SK-N-SH (cell line): ENCODE measurements at regions not wholly inside any gene's neighbourhood (a gene's known extent, or its start where the extent isn't known, plus 50 kb on each side); places are given as distances from the start of the nearest gene placed in this dataset.

ENCODE experiments used
- CTCF ChIA-PET: fragments of 300-600, 350-600 bp; formaldehyde crosslinking; extraction: SDS; loops from one replicate; lab custom pipeline; 2021; lab: Yijun Ruan, JAX
- POLR2A ChIA-PET: fragments of 350-600 bp; sonication (Branson Sonifier 250); formaldehyde crosslinking; extraction: SDS; loops from one replicate; lab custom pipeline; 2020; ENCODE audit warnings: antibody characterized with exemption, inconsistent platforms; lab: Yijun Ruan, JAX
- DNase-seq: peaks from one replicate; pipeline ENCODE4 v3.0.0; 2012
- H2AFZ ChIP-seq: fragments of 200-600 bp; sonication (generic); 2 replicates; pipeline ENCODE4 v1.8.1; 2016; ENCODE audit warnings: antibody characterized with exemption, mild to moderate bottlenecking, low read depth
- H3F3A ChIP-seq: fragments of 200-600 bp; sonication (generic); replicated peaks from 2 replicates; pipeline ENCODE3; 2016; ENCODE audit warnings: antibody characterized with exemption, mild to moderate bottlenecking; ENCODE audit not compliant: insufficient read depth
- H3K27ac ChIP-seq, 2 experiments: fragments of 200-500 bp in 1 of 2; fragments of 200-600 bp in 1 of 2; sonication (Bioruptor generic) in 1 of 2; sonication (generic), shearing (Covaris generic) in 1 of 2; 2 replicates each; pipeline versions ENCODE4 v1.5.1 to v1.6.1; 2014 to 2016; ENCODE audit warnings: low read depth in 2 of 2, inconsistent platforms in 1 of 2, low read length in 1 of 2, mild to moderate bottlenecking in 1 of 2, mixed read lengths in 1 of 2
- H3K27me3 ChIP-seq: fragments of 200-600 bp; sonication (generic), shearing (Covaris generic); 2 replicates; pipeline ENCODE4 v1.6.1; 2016; ENCODE audit warnings: mixed run types; ENCODE audit not compliant: insufficient read depth
- H3K36me3 ChIP-seq, 2 experiments: fragments of 200-500 bp in 1 of 2; fragments of 200-600 bp in 1 of 2; sonication (Bioruptor generic) in 1 of 2; sonication (generic) in 1 of 2; replicated peaks in 1 of 2; 2 replicates each; pipeline versions ENCODE3 to v1.5.1; 2014 to 2016; ENCODE audit warnings: low read length in 1 of 2, mild to moderate bottlenecking in 1 of 2; ENCODE audit not compliant: insufficient read depth in 2 of 2, control insufficient read depth in 1 of 2
- H3K4me1 ChIP-seq, 2 experiments: fragments of 200-500 bp in 1 of 2; fragments of 200-600 bp in 1 of 2; sonication (Bioruptor generic) in 1 of 2; sonication (generic), shearing (Covaris generic) in 1 of 2; 2 replicates each; pipeline versions ENCODE4 v1.5.1 to v1.6.1; 2014 to 2016; ENCODE audit warnings: low read depth in 1 of 2, low read length in 1 of 2, mixed run types in 1 of 2; ENCODE audit not compliant: insufficient read depth in 2 of 2, control insufficient read depth in 1 of 2
- H3K4me2 ChIP-seq: fragments of 200-600 bp; sonication (generic), shearing (Covaris generic); 2 replicates; pipeline ENCODE4 v1.6.1; 2017; ENCODE audit warnings: mixed run types
- H3K4me3 ChIP-seq, 2 experiments: fragments of 200-500 bp in 1 of 2; fragments of 200-600 bp in 1 of 2; sonication (Bioruptor generic) in 1 of 2; sonication (generic), shearing (Covaris generic) in 1 of 2; 2 replicates each; pipeline versions ENCODE4 v1.5.1 to v1.8.1; 2014 to 2016; ENCODE audit warnings: low read depth in 2 of 2, inconsistent platforms in 1 of 2, low read length in 1 of 2, mild to moderate bottlenecking in 1 of 2, mixed read lengths in 1 of 2, moderate library complexity in 1 of 2
- H3K79me2 ChIP-seq: fragments of 200-600 bp; sonication (generic); 2 replicates; pipeline ENCODE4 v1.8.1; 2017; ENCODE audit warnings: mild to moderate bottlenecking; ENCODE audit not compliant: insufficient read depth
- H3K9ac ChIP-seq: fragments of 200-600 bp; sonication (generic); 2 replicates; pipeline ENCODE4 v1.6.1; 2017; ENCODE audit warnings: mixed run types
- H3K9me2 ChIP-seq: fragments of 200-600 bp; sonication (generic); 2 replicates; pipeline ENCODE4 v1.6.1; 2017; ENCODE audit warnings: mixed run types
- H3K9me3 ChIP-seq: fragments of 200-600 bp; sonication (generic); 2 replicates; pipeline ENCODE4 v1.6.1; 2017; ENCODE audit warnings: mixed run types, mild to moderate bottlenecking, moderate library complexity
- H4K20me1 ChIP-seq: fragments of 200-600 bp; sonication (generic); 2 replicates; pipeline ENCODE4 v1.6.1; 2017; ENCODE audit warnings: mild to moderate bottlenecking, mixed run types; ENCODE audit not compliant: insufficient read depth
- ELF1 ChIP-seq: IDR thresholded peaks from 2 replicates; pipeline ENCODE4 v1.4.0; 2012
- EZH2phosphoT487 ChIP-seq: fragments of 200-600 bp; sonication (generic); IDR thresholded peaks from 2 replicates; pipeline ENCODE4 v1.6.1; 2017; ENCODE audit warnings: low read depth, mixed run types, mild to moderate bottlenecking, antibody characterized with exemption, moderate library complexity, borderline replicate concordance
- FOSL2 ChIP-seq: IDR thresholded peaks from 2 replicates; pipeline ENCODE4 v1.4.0; 2012; ENCODE audit warnings: low read depth, mild to moderate bottlenecking, moderate library complexity, borderline replicate concordance
- FOXJ3 ChIP-seq: sonication (generic); formaldehyde crosslinking; IDR thresholded peaks from 2 replicates; pipeline ENCODE4 v1.5.1; 2020; ENCODE audit warnings: mild to moderate bottlenecking, missing genetic modification reagents
- GATA2 ChIP-seq: sonication (generic); formaldehyde crosslinking; IDR thresholded peaks from 2 replicates; pipeline ENCODE4 v1.5.0; 2020; ENCODE audit warnings: mild to moderate bottlenecking, missing genetic modification reagents
- MEF2A ChIP-seq: IDR thresholded peaks from 2 replicates; pipeline ENCODE4 v1.4.0; 2012; ENCODE audit warnings: low read depth, borderline replicate concordance
- NFIC ChIP-seq: IDR thresholded peaks from 2 replicates; pipeline ENCODE4 v1.4.0; 2012; ENCODE audit warnings: borderline replicate concordance
- NRF1 ChIP-seq: IDR thresholded peaks from 2 replicates; pipeline ENCODE4 v1.6.1; 2012; ENCODE audit warnings: low read depth, mild to moderate bottlenecking, low read length
- PBX3 ChIP-seq: IDR thresholded peaks from 2 replicates; pipeline ENCODE4; 2012
- RCOR1 ChIP-seq: fragments of 150-350 bp; IDR thresholded peaks from 2 replicates; pipeline ENCODE4 v1.6.1; 2017; ENCODE audit warnings: antibody characterized with exemption, low read length
- RXRA ChIP-seq: IDR thresholded peaks from 2 replicates; pipeline ENCODE4 v1.4.0; 2012; ENCODE audit warnings: low read depth, mild to moderate bottlenecking, borderline replicate concordance
- SIN3A ChIP-seq: IDR thresholded peaks from 2 replicates; pipeline ENCODE4 v1.6.1; 2012; ENCODE audit warnings: low read depth, mild to moderate bottlenecking, low read length, moderate library complexity, borderline replicate concordance
- TAF1 ChIP-seq: IDR thresholded peaks from 2 replicates; pipeline ENCODE4 v1.6.1; 2012; ENCODE audit warnings: low read depth, mild to moderate bottlenecking, low read length, moderate library complexity, borderline replicate concordance
- TCF12 ChIP-seq: IDR thresholded peaks from 2 replicates; pipeline ENCODE4 v1.4.0; 2012
- ZBTB33 ChIP-seq: IDR thresholded peaks from 2 replicates; pipeline ENCODE4 v1.4.0; 2012; ENCODE audit warnings: low read depth, borderline replicate concordance
- WGBS: methylation state at CpG from one replicate; pipeline ENCODE4 v1.1.6; 2017; ENCODE audit warnings: low lambda C conversion rate; 5-methylcytosine and 5-hydroxymethylcytosine counted together
- TF ChIP-seq, protein P1 (sequence below): IDR thresholded peaks from 2 replicates; pipeline ENCODE4 v1.4.0; 2012; ENCODE audit warnings: low read depth, borderline replicate concordance

DNA sequence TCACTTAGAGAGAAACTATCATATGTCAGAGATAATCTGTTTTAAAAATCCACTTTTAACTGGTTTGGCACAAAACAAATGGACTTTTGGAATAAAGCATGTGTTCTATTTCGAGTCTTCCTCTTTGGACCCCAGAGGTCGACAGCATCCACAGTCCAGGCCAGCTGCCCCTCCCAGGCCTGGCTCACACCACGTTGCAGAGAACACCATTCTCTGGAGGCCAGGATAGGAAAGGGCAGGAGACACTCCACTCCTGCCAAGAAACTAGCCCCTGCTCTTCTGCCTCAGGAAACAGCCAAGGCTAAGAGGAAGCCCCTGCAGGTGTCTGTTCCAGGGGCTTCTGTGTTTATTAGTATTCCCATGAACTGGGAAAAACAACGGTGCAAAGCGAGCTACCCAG lies 456.6 kb upstream of the ID2 start:
- Histone ChIP-seq H3K9ac (no peak overlapping the region), H3K9me2 (no peaks in the 10 kb centered on the region), H3K4me3 (no peak overlapping the region), H3F3A (no peaks in the 10 kb centered on the region), H3K27me3 (no peaks in the 10 kb centered on the region), H3K36me3 (no peaks in the 10 kb centered on the region), H3K4me1 (peaks cover 0 to 7% of the 10 kb centered on the region in 2 experiments; a peak in 3 of 4 replicates), H4K20me1 (no peaks in the 10 kb centered on the region), H3K27ac (no peak overlapping the region), H3K4me2 (no peak overlapping the region), H2AFZ (no peak overlapping the region), H3K9me3 (no peaks in the 10 kb centered on the region), H3K79me2 (no peaks in the 10 kb centered on the region)
- DNase-seq: no peak
- POLR2A ChIA-PET: no interaction called here
- CTCF ChIA-PET: interaction anchor here (0.6 kb wide), 1 partner anchor 1735 kb away, joined by 3 read pairs; no protein-coding TSS in a partner anchor
- TF ChIP-seq EZH2phosphoT487: no peak
- TF ChIP-seq, all 33 proteins: peak for 0
- WGBS: 54% methylated on average over 5 of the region's 5 CpGs

DNA sequence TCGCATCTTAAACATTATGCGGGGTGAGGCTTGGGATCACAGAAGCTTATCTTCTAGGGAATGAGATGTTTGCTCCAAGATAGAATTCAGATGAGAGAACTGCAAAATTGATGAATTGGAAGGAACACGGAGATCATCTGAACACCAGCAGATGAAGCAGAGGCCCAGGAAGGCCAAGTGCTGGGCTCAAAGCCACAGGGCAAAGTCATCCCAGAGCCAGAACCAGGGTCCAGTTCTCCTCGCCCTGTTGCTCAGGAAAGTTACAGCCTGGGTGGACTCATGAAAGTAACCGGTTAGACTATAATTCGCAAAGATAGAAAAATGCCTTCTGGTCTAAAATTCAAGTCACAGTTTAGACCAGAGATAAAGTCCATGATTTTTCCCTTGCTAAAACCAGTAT lies 456.1 kb upstream of the ID2 start:
- ChIA-PET POLR2A (no interaction called here), CTCF (interaction anchor here (0.6 kb wide), 1 partner anchor 1734 kb away, joined by 3 read pairs; no protein-coding TSS in a partner anchor)
- DNase-seq: no peak
- no peaks in the 10 kb centered on the region for H3K9me2 ChIP-seq
- H3K27ac ChIP-seq: no peak overlapping the region
- H3K27me3 ChIP-seq: no peaks in the 10 kb centered on the region
- H2AFZ ChIP-seq: no peak overlapping the region
- H3K9ac ChIP-seq: no peak overlapping the region
- H3K9me3 ChIP-seq: no peaks in the 10 kb centered on the region
- H3F3A ChIP-seq: no peaks in the 10 kb centered on the region
- H3K79me2 ChIP-seq: no peaks in the 10 kb centered on the region
- 87% methylated on average over 6 of the region's 6 CpGs for WGBS
- H3K4me3 ChIP-seq: no peak overlapping the region
- no peak for TF ChIP-seq ZBTB33
- TF ChIP-seq RXRA: no peak
- peaks cover 0 to 7% of the 10 kb centered on the region in 2 experiments; a peak in 3 of 4 replicates for H3K4me1 ChIP-seq
- H3K36me3 ChIP-seq: no peaks in the 10 kb centered on the region
- H4K20me1 ChIP-seq: no peaks in the 10 kb centered on the region
- no peak overlapping the region for H3K4me2 ChIP-seq

DNA sequence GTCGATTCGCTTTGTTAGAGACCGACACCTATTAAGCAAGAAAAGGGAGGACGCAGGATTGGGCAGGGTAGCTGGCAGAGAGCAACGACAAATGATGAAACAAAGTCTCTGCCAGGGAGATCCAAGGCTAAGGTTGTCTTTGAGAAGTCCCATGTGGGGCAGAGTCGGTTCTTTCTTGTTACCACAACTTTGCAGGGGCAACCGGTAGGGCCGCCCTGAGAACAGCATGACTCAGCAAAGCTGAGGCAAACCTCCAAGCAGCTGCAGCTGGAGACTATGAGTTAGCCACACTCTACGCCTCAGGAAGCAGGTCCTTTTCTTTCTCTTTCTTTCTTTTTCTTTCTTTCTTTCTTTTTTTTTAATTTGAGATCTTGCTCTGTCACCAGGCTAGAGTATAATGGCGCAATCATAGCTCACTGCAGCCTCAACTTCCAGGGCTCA lies 452.3 kb upstream of the ID2 start:
- Histone ChIP-seq H3K9ac (no peak overlapping the region), H3K4me1 (peaks cover 0 to 7% of the 10 kb centered on the region in 2 experiments; a peak in 3 of 4 replicates), H3K9me2 (no peaks in the 10 kb centered on the region), H2AFZ (peak overlapping the region; percentile 63; the same call in 1 of the 2 replicates), H3K9me3 (no peaks in the 10 kb centered on the region), H4K20me1 (no peaks in the 10 kb centered on the region), H3K36me3 (peaks cover 0 to 3% of the 10 kb centered on the region in 2 experiments), H3K4me3 (no peak overlapping the region), H3K4me2 (no peak overlapping the region), H3F3A (no peaks in the 10 kb centered on the region), H3K27me3 (no peaks in the 10 kb centered on the region), H3K79me2 (no peaks in the 10 kb centered on the region), H3K27ac (no peak overlapping the region)
- CTCF ChIA-PET: interaction anchor here (1.0 to 1.4 kb wide), 2 partner anchors 18 to 20 kb away, joined by 3 to 5 read pairs; no protein-coding TSS in a partner anchor
- WGBS: 79% methylated on average over 10 of the region's 10 CpGs
- POLR2A ChIA-PET: no interaction called here
- DNase-seq: no peak
- TF ChIP-seq RCOR1 (no peak), FOSL2 (no peak), NRF1 (no peak), TAF1 (no peak), SIN3A (no peak), TCF12 (no peak), FOXJ3 (no peak), MEF2A (no peak), PBX3 (no peak), EZH2phosphoT487 (no peak), NFIC (no peak), ZBTB33 (no peak), ELF1 (no peak), GATA2 (CRISPR knock-in tag) (no peak)
- TF ChIP-seq, protein P1, sequence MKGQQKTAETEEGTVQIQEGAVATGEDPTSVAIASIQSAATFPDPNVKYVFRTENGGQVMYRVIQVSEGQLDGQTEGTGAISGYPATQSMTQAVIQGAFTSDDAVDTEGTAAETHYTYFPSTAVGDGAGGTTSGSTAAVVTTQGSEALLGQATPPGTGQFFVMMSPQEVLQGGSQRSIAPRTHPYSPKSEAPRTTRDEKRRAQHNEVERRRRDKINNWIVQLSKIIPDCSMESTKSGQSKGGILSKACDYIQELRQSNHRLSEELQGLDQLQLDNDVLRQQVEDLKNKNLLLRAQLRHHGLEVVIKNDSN: no peak
